RWPE2 (cell line): ENCODE measurements at regions not wholly inside any gene's neighbourhood (a gene's known extent, or its start where the extent isn't known, plus 50 kb on each side); places are given as distances from the start of the nearest gene placed in this dataset.
"Not testable (repeated sequence)": the region's sequence is repeated elsewhere in the genome, so short reads cannot be mapped to it uniquely, and the experiment has no call there.

Experiments used
- ATAC-seq: fragments of 200-7000 bp; cut with Tn5 transposase; 3 replicates; pipeline ENCODE4 v1.9.1; 2021; ENCODE audit warnings: low read depth
- DNase-seq: peaks from one replicate; pipeline ENCODE4 v3.0.0-alpha.2; 2020; ENCODE audit warnings: low spot score
- H3K27ac ChIP-seq: fragments of 450-650 bp; 2 replicates; pipeline ENCODE4 v1.5.1; 2017; ENCODE audit warnings: mild to moderate bottlenecking; ENCODE audit not compliant: poor library complexity, severe bottlenecking
- H3K27me3 ChIP-seq: fragments of 250-450 bp; sonication (Bioruptor Pico); 2 replicates; pipeline ENCODE4 v1.5.1; 2021; ENCODE audit warnings: mild to moderate bottlenecking, moderate library complexity; ENCODE audit not compliant: insufficient read depth, poor library complexity, severe bottlenecking
- H3K36me3 ChIP-seq: fragments of 250-450 bp; sonication (Bioruptor Pico); 2 replicates; pipeline ENCODE4 v1.5.1; 2020; ENCODE audit warnings: low read depth, mild to moderate bottlenecking, moderate library complexity
- H3K4me1 ChIP-seq: fragments of 250-450 bp; sonication (Bioruptor Pico); 2 replicates; pipeline ENCODE4 v1.5.1; 2021; ENCODE audit warnings: mild to moderate bottlenecking, moderate library complexity; ENCODE audit not compliant: insufficient read depth, poor library complexity, severe bottlenecking
- H3K4me3 ChIP-seq: fragments of 250-450 bp; sonication (Bioruptor Pico); 2 replicates; pipeline ENCODE4 v1.5.1; 2021; ENCODE audit warnings: mild to moderate bottlenecking, moderate library complexity; ENCODE audit not compliant: severe bottlenecking
- H3K9me3 ChIP-seq: fragments of 250-450 bp; sonication (Bioruptor Pico); 2 replicates; pipeline ENCODE4 v1.5.1; 2021; ENCODE audit warnings: mild to moderate bottlenecking, moderate library complexity; ENCODE audit not compliant: severe bottlenecking
- CTCF ChIP-seq: fragments of 450-650 bp; IDR thresholded peaks from one replicate; pipeline ENCODE4 v1.5.1; 2017; ENCODE audit warnings: mild to moderate bottlenecking, moderate library complexity; ENCODE audit not compliant: poor library complexity, severe bottlenecking

- Histone ChIP-seq H3K4me1 (no peaks in the 10 kb centered on the region), H3K36me3 (no peaks in the 10 kb centered on the region), H3K27me3 (no peaks in the 10 kb centered on the region), H3K27ac (no peak overlapping the region), H3K9me3 (no peaks in the 10 kb centered on the region), H3K4me3 (no peak overlapping the region)
- DNase-seq (no peak), ATAC-seq (no peak)
- TF ChIP-seq CTCF = no peak
These were observed 59.8 kb upstream of the MAGI2 start for GRCh38 chr7:79513261-79513660.

GRCh38 chr7:79512261-79512660 lies 58.8 kb upstream of the MAGI2 start:
- H3K4me1 ChIP-seq = no peaks in the 10 kb centered on the region
- H3K27me3 ChIP-seq = no peaks in the 10 kb centered on the region
- no peak overlapping the region for H3K4me3 ChIP-seq
- no peak for DNase-seq
- H3K36me3 ChIP-seq = no peaks in the 10 kb centered on the region
- H3K27ac ChIP-seq = no peak overlapping the region
- no peaks in the 10 kb centered on the region for H3K9me3 ChIP-seq
- ATAC-seq = no peak
- TF ChIP-seq CTCF = no peak

GRCh38 chr7:79511056-79511455 lies 57.6 kb upstream of the MAGI2 start:
- not testable (repeated sequence) for H3K4me1 ChIP-seq

GRCh38 chr7:79507131-79507530 lies 53.7 kb upstream of the MAGI2 start:
- no peak for DNase-seq
- Histone ChIP-seq H3K27ac (no peak overlapping the region), H3K4me1 (no peaks in the 10 kb centered on the region), H3K36me3 (no peaks in the 10 kb centered on the region), H3K4me3 (no peak overlapping the region), H3K9me3 (no peaks in the 10 kb centered on the region), H3K27me3 (no peaks in the 10 kb centered on the region)
- TF ChIP-seq CTCF = no peak
- ATAC-seq = no peak

More at GRCh38 chr7:79511056-79511455, 57.6 kb upstream of the MAGI2 start:
- not testable (repeated sequence) for DNase-seq, H3K9me3 ChIP-seq, ATAC-seq, H3K27ac ChIP-seq, H3K36me3 ChIP-seq, H3K27me3 ChIP-seq, H3K4me3 ChIP-seq

GRCh38 chr7:79506481-79506880 lies 53.0 kb upstream of the MAGI2 start:
- ATAC-seq (peak; percentile 59; the same call in 1 of the 3 replicates), DNase-seq (no peak)
- no peak overlapping the region for H3K4me3 ChIP-seq
- H3K27ac ChIP-seq = no peak overlapping the region
- H3K9me3 ChIP-seq = no peaks in the 10 kb centered on the region
- H3K36me3 ChIP-seq = no peaks in the 10 kb centered on the region
- H3K4me1 ChIP-seq = no peaks in the 10 kb centered on the region
- H3K27me3 ChIP-seq = no peaks in the 10 kb centered on the region
- TF ChIP-seq CTCF = no peak
